ENCODE measurements at regions not wholly inside any gene's neighbourhood (a gene's known extent, or its start where the extent isn't known, plus 50 kb on each side); places are given as distances from the start of the nearest gene placed in this dataset.
"Not testable (repeated sequence)": the region's sequence is repeated elsewhere in the genome, so short reads cannot be mapped to it uniquely, and the experiment has no call there.

DNA sequence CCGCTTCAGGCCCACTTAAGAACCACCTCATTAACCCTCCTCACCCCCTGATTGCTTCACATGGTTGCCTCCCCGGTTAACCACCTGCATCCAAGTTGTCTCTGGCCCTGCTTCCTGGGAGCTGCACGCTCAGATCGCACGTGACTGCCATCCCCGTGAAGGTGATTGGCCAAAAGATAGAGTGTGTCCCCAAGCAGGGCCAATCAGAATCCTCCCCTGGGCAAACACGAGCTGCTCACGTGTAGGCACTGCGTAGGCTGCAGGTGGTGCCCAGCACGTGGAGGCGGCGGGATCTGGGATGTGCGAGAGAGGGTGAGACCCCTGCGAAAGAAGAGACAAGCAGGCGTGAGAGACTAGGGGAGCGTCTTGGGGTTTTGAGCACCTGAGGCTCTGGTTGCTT is 111.8 kb upstream of the CRHR1 start:
- TF ChIP-seq, protein P1, sequence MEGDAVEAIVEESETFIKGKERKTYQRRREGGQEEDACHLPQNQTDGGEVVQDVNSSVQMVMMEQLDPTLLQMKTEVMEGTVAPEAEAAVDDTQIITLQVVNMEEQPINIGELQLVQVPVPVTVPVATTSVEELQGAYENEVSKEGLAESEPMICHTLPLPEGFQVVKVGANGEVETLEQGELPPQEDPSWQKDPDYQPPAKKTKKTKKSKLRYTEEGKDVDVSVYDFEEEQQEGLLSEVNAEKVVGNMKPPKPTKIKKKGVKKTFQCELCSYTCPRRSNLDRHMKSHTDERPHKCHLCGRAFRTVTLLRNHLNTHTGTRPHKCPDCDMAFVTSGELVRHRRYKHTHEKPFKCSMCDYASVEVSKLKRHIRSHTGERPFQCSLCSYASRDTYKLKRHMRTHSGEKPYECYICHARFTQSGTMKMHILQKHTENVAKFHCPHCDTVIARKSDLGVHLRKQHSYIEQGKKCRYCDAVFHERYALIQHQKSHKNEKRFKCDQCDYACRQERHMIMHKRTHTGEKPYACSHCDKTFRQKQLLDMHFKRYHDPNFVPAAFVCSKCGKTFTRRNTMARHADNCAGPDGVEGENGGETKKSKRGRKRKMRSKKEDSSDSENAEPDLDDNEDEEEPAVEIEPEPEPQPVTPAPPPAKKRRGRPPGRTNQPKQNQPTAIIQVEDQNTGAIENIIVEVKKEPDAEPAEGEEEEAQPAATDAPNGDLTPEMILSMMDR (IDR thresholded peaks at IDR 0.05), result no peak
- TF ChIP-seq EZH2 (IDR thresholded peaks at IDR 0.05; ENCODE audit: borderline replicate concordance, insufficient read depth, low read depth, low read length, poor library complexity, severe bottlenecking), result no peak
- H4K20me1 ChIP-seq (ENCODE audit: control insufficient read depth, insufficient read depth, low read length, poor library complexity, severe bottlenecking), result no peaks in the 10 kb centered on the region
- ChIA-PET POLR2A (no interaction called here), CTCF (no interaction called here)
- no peaks in the 10 kb centered on the region for H3K36me3 ChIP-seq (replicated peaks in 1 of 2; ENCODE audit: control extremely low read depth in 1 of 2, control insufficient read depth in 1 of 2, extremely low read depth in 1 of 2, insufficient read depth in 2 of 2, low read length in 1 of 2)
- peaks cover 4% of the 10 kb centered on the region for H3K9me3 Mint-ChIP-seq (ENCODE audit: insufficient read depth)
- H3K27ac Mint-ChIP-seq, result no peak overlapping the region
- H3K4me1 Mint-ChIP-seq, result no peaks in the 10 kb centered on the region
- no peak overlapping the region for H3K4me2 ChIP-seq (replicated peaks; ENCODE audit: low read depth, low read length, poor library complexity, severe bottlenecking)
- no peak overlapping the region for H2AFZ ChIP-seq (ENCODE audit: insufficient read depth, low read depth, low read length, poor library complexity, severe bottlenecking)
- peaks cover 0 to 3% (median 2%) of the 10 kb centered on the region in 3 donors for H3K9me3 ChIP-seq (ENCODE audit: control extremely low read depth in 1 of 3, control insufficient read depth in 2 of 3, insufficient read depth in 1 of 3, low read length in 2 of 3)
- peaks cover 43% of the 10 kb centered on the region for H3K27me3 Mint-ChIP-seq
- no peak overlapping the region for H3K4me3 ChIP-seq (ENCODE audit: control extremely low read depth in 1 of 5, extremely low read depth in 1 of 5, insufficient read depth in 1 of 5, low read depth in 2 of 5, low read length in 4 of 5)
- H3K9ac ChIP-seq (ENCODE audit: low read length), result no peak overlapping the region
- no peak for ATAC-seq (ENCODE audit: low read depth)
- intact Hi-C loops (cut with micrococcal nuclease), result no loop called here
- H3K4me3 Mint-ChIP-seq, result no peak overlapping the region
- DNase-seq, result no peak
- no peak overlapping the region for H3K27ac ChIP-seq (ENCODE audit: low read length in 2 of 2)
- WGBS (ENCODE audit: insufficient coverage), result 78% methylated on average over 15 of the region's 16 CpGs
- no peaks in the 10 kb centered on the region for H3K4me1 ChIP-seq (ENCODE audit: control insufficient read depth in 2 of 2, insufficient read depth in 2 of 2, low read length in 2 of 2)
- H3K27me3 ChIP-seq (replicated peaks in 1 of 4; ENCODE audit: control extremely low read depth in 1 of 4, control insufficient read depth in 3 of 4, insufficient read depth in 4 of 4, low read length in 3 of 4), result peaks cover 0 to 6% (median 0%) of the 10 kb centered on the region in 4 experiments
- H3K79me2 ChIP-seq (ENCODE audit: control insufficient read depth, insufficient read depth, low read length), result no peaks in the 10 kb centered on the region

DNA sequence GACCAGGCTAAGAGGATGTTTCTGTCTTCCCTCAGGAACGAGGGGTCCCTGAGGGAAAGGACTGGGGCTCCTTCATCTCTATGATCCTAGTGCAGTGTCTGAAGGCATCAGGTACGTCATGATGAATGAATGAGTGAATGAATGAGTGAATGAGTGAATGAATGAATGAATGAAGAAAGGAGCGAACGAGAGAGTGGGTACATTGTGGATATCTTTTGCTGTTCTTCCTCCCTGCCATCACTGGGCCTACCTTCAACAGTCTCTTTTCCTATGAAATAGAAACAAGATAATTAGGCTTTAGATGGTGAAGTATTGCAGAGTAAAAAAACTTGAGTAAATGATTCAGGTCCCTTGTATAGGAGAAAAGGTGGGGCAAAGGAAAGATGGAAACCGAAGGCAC is 111.3 kb upstream of the CRHR1 start:
- H4K20me1 ChIP-seq (ENCODE audit: control insufficient read depth, insufficient read depth, low read length, poor library complexity, severe bottlenecking), result no peaks in the 10 kb centered on the region
- CTCF ChIA-PET, result no interaction called here
- no peaks in the 10 kb centered on the region for H3K4me1 ChIP-seq (ENCODE audit: control insufficient read depth in 2 of 2, insufficient read depth in 2 of 2, low read length in 2 of 2)
- POLR2A ChIA-PET, result no interaction called here
- no peak overlapping the region for H3K27ac ChIP-seq (ENCODE audit: low read length in 2 of 2)
- no peak overlapping the region for H3K9ac ChIP-seq (ENCODE audit: low read length)
- ATAC-seq (ENCODE audit: low read depth), result no peak
- H3K36me3 ChIP-seq (replicated peaks in 1 of 2; ENCODE audit: control extremely low read depth in 1 of 2, control insufficient read depth in 1 of 2, extremely low read depth in 1 of 2, insufficient read depth in 2 of 2, low read length in 1 of 2), result no peaks in the 10 kb centered on the region
- DNase-seq, result no peak
- H3K79me2 ChIP-seq (ENCODE audit: control insufficient read depth, insufficient read depth, low read length), result no peaks in the 10 kb centered on the region
- no peak overlapping the region for H3K4me3 ChIP-seq (ENCODE audit: control extremely low read depth in 1 of 5, extremely low read depth in 1 of 5, insufficient read depth in 1 of 5, low read depth in 2 of 5, low read length in 4 of 5)
- no peaks in the 10 kb centered on the region for H3K4me1 Mint-ChIP-seq
- H3K9me3 ChIP-seq (ENCODE audit: control extremely low read depth in 1 of 3, control insufficient read depth in 2 of 3, insufficient read depth in 1 of 3, low read length in 2 of 3), result peaks cover 0 to 3% (median 2%) of the 10 kb centered on the region in 3 donors
- no peak overlapping the region for H2AFZ ChIP-seq (ENCODE audit: insufficient read depth, low read depth, low read length, poor library complexity, severe bottlenecking)
- peaks cover 40% of the 10 kb centered on the region for H3K27me3 Mint-ChIP-seq
- TF ChIP-seq EZH2 (IDR thresholded peaks at IDR 0.05; ENCODE audit: borderline replicate concordance, insufficient read depth, low read depth, low read length, poor library complexity, severe bottlenecking), result no peak
- TF ChIP-seq, protein P1 (IDR thresholded peaks at IDR 0.05), result no peak
- 56% methylated on average over 2 of the region's 5 CpGs for WGBS (ENCODE audit: insufficient coverage)
- no peak overlapping the region for H3K4me3 Mint-ChIP-seq
- H3K27me3 ChIP-seq (replicated peaks in 1 of 4; ENCODE audit: control extremely low read depth in 1 of 4, control insufficient read depth in 3 of 4, insufficient read depth in 4 of 4, low read length in 3 of 4), result peaks cover 0 to 5% (median 0%) of the 10 kb centered on the region in 4 experiments
- H3K4me2 ChIP-seq (replicated peaks; ENCODE audit: low read depth, low read length, poor library complexity, severe bottlenecking), result no peak overlapping the region
- peaks cover 4% of the 10 kb centered on the region for H3K9me3 Mint-ChIP-seq (ENCODE audit: insufficient read depth)
- no peak overlapping the region for H3K27ac Mint-ChIP-seq
- intact Hi-C loops (cut with micrococcal nuclease), result no loop called here

DNA sequence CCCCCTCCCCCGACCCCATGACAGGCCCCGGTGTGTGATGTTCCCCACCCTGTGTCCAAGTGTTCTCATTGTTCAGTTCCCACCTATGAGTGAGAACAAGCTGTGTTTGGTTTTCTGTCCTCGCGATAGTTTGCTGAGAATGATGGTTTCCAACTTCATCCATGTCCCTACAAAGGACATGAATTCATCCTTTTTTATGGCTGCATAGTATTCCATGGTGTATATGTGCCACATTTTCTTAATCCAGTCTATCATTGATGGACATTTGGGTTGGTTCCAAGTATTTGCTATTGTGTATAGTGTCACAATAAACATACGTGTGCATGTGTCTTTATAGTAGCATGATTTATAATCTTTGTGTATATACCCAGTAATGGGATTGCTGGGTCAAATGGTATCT is 110.4 kb upstream of the CRHR1 start:
- ATAC-seq (ENCODE audit: low read depth); H3K79me2 ChIP-seq (ENCODE audit: control insufficient read depth, insufficient read depth, low read length); POLR2A ChIA-PET; H3K4me2 ChIP-seq (replicated peaks; ENCODE audit: low read depth, low read length, poor library complexity, severe bottlenecking); H3K36me3 ChIP-seq (replicated peaks in 1 of 2; ENCODE audit: control extremely low read depth in 1 of 2, control insufficient read depth in 1 of 2, extremely low read depth in 1 of 2, insufficient read depth in 2 of 2, low read length in 1 of 2); H3K9me3 Mint-ChIP-seq (ENCODE audit: insufficient read depth); H3K9me3 ChIP-seq (ENCODE audit: control extremely low read depth in 1 of 3, control insufficient read depth in 2 of 3, insufficient read depth in 1 of 3, low read length in 2 of 3); H3K27ac ChIP-seq (ENCODE audit: low read length in 2 of 2); H3K4me1 Mint-ChIP-seq; H4K20me1 ChIP-seq (ENCODE audit: control insufficient read depth, insufficient read depth, low read length, poor library complexity, severe bottlenecking); H2AFZ ChIP-seq (ENCODE audit: insufficient read depth, low read depth, low read length, poor library complexity, severe bottlenecking); H3K4me3 ChIP-seq (ENCODE audit: control extremely low read depth in 1 of 5, extremely low read depth in 1 of 5, insufficient read depth in 1 of 5, low read depth in 2 of 5, low read length in 4 of 5); H3K4me1 ChIP-seq (ENCODE audit: control insufficient read depth in 2 of 2, insufficient read depth in 2 of 2, low read length in 2 of 2); H3K4me3 Mint-ChIP-seq; intact Hi-C loops (cut with micrococcal nuclease); DNase-seq; H3K9ac ChIP-seq (ENCODE audit: low read length); H3K27ac Mint-ChIP-seq; CTCF ChIA-PET; H3K27me3 ChIP-seq (replicated peaks in 1 of 4; ENCODE audit: control extremely low read depth in 1 of 4, control insufficient read depth in 3 of 4, insufficient read depth in 4 of 4, low read length in 3 of 4): not testable (repeated sequence)
- 92% methylated on average over 2 of the region's 5 CpGs for WGBS (ENCODE audit: insufficient coverage)
- peaks cover 35% of the 10 kb centered on the region for H3K27me3 Mint-ChIP-seq
